OCI-LY1 (cell line): ENCODE measurements at regions not wholly inside any gene's neighbourhood (a gene's known extent, or its start where the extent isn't known, plus 50 kb on each side); places are given as distances from the start of the nearest gene placed in this dataset.

Experiments
- H2AFZ ChIP-seq: fragments of 200-600 bp; sonication (generic), shearing (Covaris generic); 2 replicates; pipeline ENCODE4 v1.6.0; 2014; ENCODE audit warnings: antibody characterized with exemption, mild to moderate bottlenecking, low read length
- H3F3A ChIP-seq: fragments of 200-600 bp; sonication (generic), shearing (Covaris generic); 2 replicates; pipeline ENCODE4 v1.6.0; 2014; ENCODE audit warnings: mild to moderate bottlenecking, antibody characterized with exemption, low read length, moderate library complexity; ENCODE audit not compliant: insufficient read depth
- H3K27ac ChIP-seq: fragments of 200-600 bp; sonication (generic); 2 replicates; pipeline ENCODE4 v1.5.1; 2014; ENCODE audit warnings: low read length, mixed run types, mild to moderate bottlenecking, low read depth; ENCODE audit not compliant: poor library complexity, severe bottlenecking
- H3K27me3 ChIP-seq: fragments of 200-600 bp; sonication (generic); 2 replicates; pipeline ENCODE4 v1.6.0; 2014; ENCODE audit warnings: antibody characterized with exemption, mild to moderate bottlenecking, low read length, moderate library complexity; ENCODE audit not compliant: insufficient read depth
- H3K36me3 ChIP-seq: fragments of 200-600 bp; sonication (generic); 2 replicates; pipeline ENCODE4 v1.6.1; 2014; ENCODE audit warnings: mild to moderate bottlenecking, antibody characterized with exemption, low read length, moderate library complexity, mixed read lengths; ENCODE audit not compliant: insufficient read depth
- H3K4me1 ChIP-seq: fragments of 200-600 bp; sonication (generic); 2 replicates; pipeline ENCODE4 v1.5.1; 2014; ENCODE audit warnings: mild to moderate bottlenecking, low read length, moderate library complexity; ENCODE audit not compliant: insufficient read depth, severe bottlenecking
- H3K4me2 ChIP-seq: fragments of 200-600 bp; sonication (generic), shearing (Covaris generic); 2 replicates; pipeline ENCODE4 v1.6.1; 2014; ENCODE audit warnings: low read length
- H3K4me3 ChIP-seq: fragments of 200-600 bp; sonication (generic); 2 replicates; pipeline ENCODE4 v1.5.1; 2014; ENCODE audit warnings: low read length, low read depth, mild to moderate bottlenecking, mixed read lengths; ENCODE audit not compliant: poor library complexity, severe bottlenecking
- H3K79me2 ChIP-seq: fragments of 200-600 bp; shearing (Covaris generic); 2 replicates; pipeline ENCODE4 v1.6.1; 2016; ENCODE audit warnings: mixed run types, low read length, mixed read lengths; ENCODE audit not compliant: insufficient read depth
- H3K9ac ChIP-seq: fragments of 200-600 bp; sonication (generic), shearing (Covaris generic); 2 replicates; pipeline ENCODE4 v1.6.1; 2014; ENCODE audit warnings: mild to moderate bottlenecking, low read length, mixed read lengths
- H3K9me2 ChIP-seq: fragments of 200-600 bp; sonication (generic), shearing (Covaris generic); 2 replicates; pipeline ENCODE4 v1.6.1; 2014; ENCODE audit warnings: low read depth, mild to moderate bottlenecking, low read length, mixed read lengths
- H3K9me3 ChIP-seq: fragments of 200-600 bp; shearing (Covaris generic); 2 replicates; pipeline ENCODE4 v1.6.1; 2014; ENCODE audit warnings: low read length, mixed read lengths
- H4K20me1 ChIP-seq: fragments of 200-600 bp; sonication (generic), shearing (Covaris generic); 2 replicates; pipeline ENCODE4 v1.6.0; 2016; ENCODE audit warnings: mild to moderate bottlenecking, low read length; ENCODE audit not compliant: insufficient read depth
- EZH2 ChIP-seq: fragments of 200-600 bp; sonication (generic), shearing (Covaris generic); IDR thresholded peaks from 2 replicates; pipeline ENCODE4 v1.8.0; 2017; ENCODE audit warnings: borderline replicate concordance, mixed run types, mild to moderate bottlenecking, antibody characterized with exemption, low read length, moderate library complexity, mixed read lengths
- TF ChIP-seq, protein P1 (sequence below): fragments of 200-600 bp; sonication (generic), shearing (Covaris generic); IDR thresholded peaks from 2 replicates; pipeline ENCODE4 v1.5.1; 2017; ENCODE audit warnings: mild to moderate bottlenecking, antibody characterized with exemption, low read length, moderate library complexity, mixed read lengths

DNA sequence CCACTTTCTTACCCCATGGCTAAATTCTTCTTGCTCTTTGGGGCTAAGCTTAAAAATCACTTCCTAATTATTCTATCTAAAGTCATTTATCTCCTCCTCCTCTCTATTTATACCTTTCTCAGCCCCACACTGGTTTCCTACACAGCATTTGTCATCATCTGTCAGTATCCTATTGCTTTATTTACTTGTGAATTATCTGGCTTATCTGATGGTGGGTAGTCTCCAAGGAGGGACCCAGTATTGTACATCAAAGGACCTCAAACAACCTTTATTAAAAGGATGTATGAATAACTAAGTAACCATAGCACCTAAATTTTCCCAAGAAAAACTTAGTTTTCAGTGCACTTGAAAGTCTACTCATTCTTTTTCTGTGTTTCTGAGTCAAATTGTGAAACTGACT lies 332.7 kb upstream of the SNX7 start:
- no peaks in the 10 kb centered on the region for H3K27me3 ChIP-seq
- no peaks in the 10 kb centered on the region for H3K9me2 ChIP-seq
- H4K20me1 ChIP-seq: no peaks in the 10 kb centered on the region
- H3K9ac ChIP-seq: no peak overlapping the region
- H3K27ac ChIP-seq: no peak overlapping the region
- no peak overlapping the region for H3K4me2 ChIP-seq
- H3K79me2 ChIP-seq: no peaks in the 10 kb centered on the region
- no peak overlapping the region for H2AFZ ChIP-seq
- no peaks in the 10 kb centered on the region for H3K9me3 ChIP-seq
- TF ChIP-seq EZH2: no peak
- TF ChIP-seq, protein P1, sequence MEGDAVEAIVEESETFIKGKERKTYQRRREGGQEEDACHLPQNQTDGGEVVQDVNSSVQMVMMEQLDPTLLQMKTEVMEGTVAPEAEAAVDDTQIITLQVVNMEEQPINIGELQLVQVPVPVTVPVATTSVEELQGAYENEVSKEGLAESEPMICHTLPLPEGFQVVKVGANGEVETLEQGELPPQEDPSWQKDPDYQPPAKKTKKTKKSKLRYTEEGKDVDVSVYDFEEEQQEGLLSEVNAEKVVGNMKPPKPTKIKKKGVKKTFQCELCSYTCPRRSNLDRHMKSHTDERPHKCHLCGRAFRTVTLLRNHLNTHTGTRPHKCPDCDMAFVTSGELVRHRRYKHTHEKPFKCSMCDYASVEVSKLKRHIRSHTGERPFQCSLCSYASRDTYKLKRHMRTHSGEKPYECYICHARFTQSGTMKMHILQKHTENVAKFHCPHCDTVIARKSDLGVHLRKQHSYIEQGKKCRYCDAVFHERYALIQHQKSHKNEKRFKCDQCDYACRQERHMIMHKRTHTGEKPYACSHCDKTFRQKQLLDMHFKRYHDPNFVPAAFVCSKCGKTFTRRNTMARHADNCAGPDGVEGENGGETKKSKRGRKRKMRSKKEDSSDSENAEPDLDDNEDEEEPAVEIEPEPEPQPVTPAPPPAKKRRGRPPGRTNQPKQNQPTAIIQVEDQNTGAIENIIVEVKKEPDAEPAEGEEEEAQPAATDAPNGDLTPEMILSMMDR: no peak
- no peak overlapping the region for H3K4me3 ChIP-seq
- H3K4me1 ChIP-seq: no peaks in the 10 kb centered on the region
- no peaks in the 10 kb centered on the region for H3K36me3 ChIP-seq
- H3F3A ChIP-seq: no peaks in the 10 kb centered on the region

DNA sequence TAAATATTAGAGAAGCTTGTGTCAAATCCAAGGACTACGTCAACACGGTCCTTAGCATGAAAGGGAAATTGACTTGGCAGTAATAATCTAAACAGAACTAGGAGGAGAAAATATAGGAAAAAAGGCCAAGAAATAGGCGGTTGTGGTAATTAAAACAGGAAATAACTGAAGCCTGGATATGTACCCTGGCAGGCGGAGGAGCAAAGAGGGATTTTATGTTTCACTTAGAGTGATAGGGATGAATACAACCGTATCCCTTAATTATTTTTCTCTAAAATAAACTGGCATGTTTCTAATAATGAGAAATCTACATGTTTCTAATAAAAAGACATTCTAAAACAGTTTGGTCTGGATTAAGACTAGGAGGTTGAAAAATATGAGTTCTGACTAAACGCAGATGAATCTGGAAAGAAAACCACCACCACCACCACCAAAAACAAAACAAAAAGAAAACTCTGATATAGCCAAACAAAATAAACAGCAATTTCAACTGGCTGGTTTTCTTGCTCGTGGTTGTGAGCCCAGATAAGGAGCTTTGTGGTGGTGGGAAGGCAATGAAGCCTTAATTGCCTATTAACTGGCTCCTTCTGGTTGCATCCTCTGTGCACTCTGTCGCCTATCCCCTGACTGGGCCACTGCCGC lies 334.2 kb upstream of the SNX7 start:
- H3K4me2 ChIP-seq: no peak overlapping the region
- no peak overlapping the region for H3K27ac ChIP-seq
- TF ChIP-seq, protein P1: no peak
- no peak for TF ChIP-seq EZH2
- no peak overlapping the region for H3K9ac ChIP-seq
- no peak overlapping the region for H2AFZ ChIP-seq
- no peak overlapping the region for H3K4me3 ChIP-seq
- no peaks in the 10 kb centered on the region for H3K79me2 ChIP-seq
- H3K27me3 ChIP-seq: no peaks in the 10 kb centered on the region
- H3K36me3 ChIP-seq: no peaks in the 10 kb centered on the region
- H4K20me1 ChIP-seq: no peaks in the 10 kb centered on the region
- no peaks in the 10 kb centered on the region for H3K9me3 ChIP-seq
- H3K9me2 ChIP-seq: no peaks in the 10 kb centered on the region
- H3K4me1 ChIP-seq: no peaks in the 10 kb centered on the region
- no peaks in the 10 kb centered on the region for H3F3A ChIP-seq

DNA sequence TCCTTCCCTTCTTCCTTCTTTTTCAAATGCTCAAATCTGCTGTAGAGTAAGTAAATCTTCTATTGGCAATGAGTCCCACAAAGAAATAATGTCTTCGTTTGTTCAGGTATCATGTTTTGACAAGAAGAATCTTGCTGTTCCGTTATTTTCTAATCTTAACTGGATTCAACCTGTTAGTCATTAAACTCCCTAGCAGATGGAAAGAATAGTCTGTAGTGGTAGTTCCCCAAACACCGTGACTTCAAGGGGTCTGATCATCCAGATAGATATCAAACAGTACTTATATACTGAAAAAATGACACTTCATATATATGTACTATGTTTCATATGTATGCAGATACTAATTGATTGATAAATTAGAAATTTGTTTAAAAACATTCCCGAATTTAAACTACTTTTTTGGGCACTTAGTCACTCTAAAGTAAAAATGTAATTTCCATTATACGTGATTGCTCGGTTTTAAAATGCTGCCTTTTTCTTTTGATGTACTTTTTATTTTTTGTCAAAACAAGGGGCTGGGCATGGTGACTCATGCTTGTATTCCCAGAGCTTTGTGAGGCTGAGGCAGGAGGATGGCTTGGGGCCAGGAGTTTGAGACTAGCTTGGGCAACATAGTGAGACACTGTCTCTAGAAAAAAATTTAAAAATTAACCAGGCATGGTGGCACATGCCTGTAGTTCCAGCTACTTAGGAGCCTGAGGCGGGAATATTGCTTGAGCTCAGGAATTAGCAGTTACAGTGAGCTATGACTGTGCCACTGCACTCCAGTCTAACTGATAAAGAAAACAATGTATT lies 335.7 kb upstream of the SNX7 start:
- no peak overlapping the region for H3K27ac ChIP-seq
- H3K9me3 ChIP-seq: no peaks in the 10 kb centered on the region
- H2AFZ ChIP-seq: no peak overlapping the region
- no peaks in the 10 kb centered on the region for H3K36me3 ChIP-seq
- H3F3A ChIP-seq: no peaks in the 10 kb centered on the region
- H3K4me3 ChIP-seq: no peak overlapping the region
- H3K9me2 ChIP-seq: no peaks in the 10 kb centered on the region
- H3K9ac ChIP-seq: no peak overlapping the region
- H3K79me2 ChIP-seq: no peaks in the 10 kb centered on the region
- H3K4me1 ChIP-seq: no peaks in the 10 kb centered on the region
- no peaks in the 10 kb centered on the region for H4K20me1 ChIP-seq
- H3K27me3 ChIP-seq: no peaks in the 10 kb centered on the region
- TF ChIP-seq, protein P1: no peak
- no peak for TF ChIP-seq EZH2
- no peak overlapping the region for H3K4me2 ChIP-seq
